ENCODE measurements at regions not wholly inside any gene's neighbourhood (a gene's known extent, or its start where the extent isn't known, plus 50 kb on each side); places are given as distances from the start of the nearest gene placed in this dataset.

GRCh38 chr21:31537872-31538576, 121.5 kb upstream of the SOD1 start:
- TF ChIP-seq, protein P1, sequence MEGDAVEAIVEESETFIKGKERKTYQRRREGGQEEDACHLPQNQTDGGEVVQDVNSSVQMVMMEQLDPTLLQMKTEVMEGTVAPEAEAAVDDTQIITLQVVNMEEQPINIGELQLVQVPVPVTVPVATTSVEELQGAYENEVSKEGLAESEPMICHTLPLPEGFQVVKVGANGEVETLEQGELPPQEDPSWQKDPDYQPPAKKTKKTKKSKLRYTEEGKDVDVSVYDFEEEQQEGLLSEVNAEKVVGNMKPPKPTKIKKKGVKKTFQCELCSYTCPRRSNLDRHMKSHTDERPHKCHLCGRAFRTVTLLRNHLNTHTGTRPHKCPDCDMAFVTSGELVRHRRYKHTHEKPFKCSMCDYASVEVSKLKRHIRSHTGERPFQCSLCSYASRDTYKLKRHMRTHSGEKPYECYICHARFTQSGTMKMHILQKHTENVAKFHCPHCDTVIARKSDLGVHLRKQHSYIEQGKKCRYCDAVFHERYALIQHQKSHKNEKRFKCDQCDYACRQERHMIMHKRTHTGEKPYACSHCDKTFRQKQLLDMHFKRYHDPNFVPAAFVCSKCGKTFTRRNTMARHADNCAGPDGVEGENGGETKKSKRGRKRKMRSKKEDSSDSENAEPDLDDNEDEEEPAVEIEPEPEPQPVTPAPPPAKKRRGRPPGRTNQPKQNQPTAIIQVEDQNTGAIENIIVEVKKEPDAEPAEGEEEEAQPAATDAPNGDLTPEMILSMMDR (IDR thresholded peaks at IDR 0.05; ENCODE audit: insufficient read depth, low read length, missing control alignments) = no peak
- H3K4me3 ChIP-seq (ENCODE audit: low read depth, low read length) = no peak overlapping the region
- POLR2A ChIA-PET = no interaction called here

DNA sequence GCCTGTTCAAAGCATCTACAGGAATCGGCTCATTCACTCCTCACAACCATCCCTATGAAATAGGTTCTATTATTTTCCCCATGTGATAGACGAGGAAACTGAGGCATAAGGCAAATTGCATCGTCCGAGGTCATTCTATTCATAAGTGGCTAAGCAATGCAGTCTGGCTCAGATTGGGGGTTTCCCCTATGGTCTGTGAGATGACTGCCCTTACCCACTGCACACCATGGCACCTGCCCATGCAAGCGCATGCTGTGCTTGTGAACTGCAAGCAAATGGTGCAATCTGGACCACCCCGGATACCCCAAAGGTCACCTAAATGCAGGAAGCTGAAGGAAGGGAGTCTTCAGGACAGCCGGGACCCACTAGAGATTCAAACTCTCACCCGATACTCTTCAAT, 123.4 kb upstream of the SOD1 start:
- POLR2A ChIA-PET = no interaction called here
- no peak for DNase-seq (ENCODE audit: low read depth, low spot score)

More at GRCh38 chr21:31537872-31538576, 121.5 kb upstream of the SOD1 start:
- CTCF ChIA-PET = interaction anchor here (0.7 to 1.2 kb wide), 4 partner anchors 21 to 52 kb away, joined by 3 read pairs; no protein-coding TSS in a partner anchor
- DNase-seq (ENCODE audit: low read depth, low spot score) = no peak

DNA sequence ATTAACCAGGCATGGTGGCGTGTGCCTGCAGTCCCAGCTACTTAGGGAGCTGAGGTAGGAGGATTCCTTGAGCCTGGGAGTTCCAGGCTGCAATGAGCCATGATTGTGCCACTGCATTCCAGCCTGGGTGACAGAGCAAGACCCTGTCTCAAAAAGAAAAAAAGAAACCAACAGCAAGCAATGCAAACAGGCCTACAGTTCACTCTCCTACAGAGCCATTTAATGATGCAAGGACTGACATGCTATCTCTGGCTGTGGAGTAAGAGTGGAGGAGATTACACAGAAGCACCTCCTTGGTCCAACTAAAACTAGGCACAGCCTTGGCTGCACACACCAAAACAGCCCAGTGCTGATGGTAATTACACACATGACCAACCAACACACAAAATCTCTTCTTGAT, 127.5 kb upstream of the SOD1 start:
- POLR2A ChIA-PET = interaction anchor here (0.8 kb wide), 1 partner anchor 215 kb away, joined by 5 read pairs; no protein-coding TSS in a partner anchor

More for the DNA sequence above, 123.4 kb upstream of the SOD1 start:
- CTCF ChIA-PET = no interaction called here
- TF ChIP-seq, protein P1 (IDR thresholded peaks at IDR 0.05; ENCODE audit: insufficient read depth, low read length, missing control alignments) = no peak
- no peak overlapping the region for H3K4me3 ChIP-seq (ENCODE audit: low read depth, low read length)

DNA sequence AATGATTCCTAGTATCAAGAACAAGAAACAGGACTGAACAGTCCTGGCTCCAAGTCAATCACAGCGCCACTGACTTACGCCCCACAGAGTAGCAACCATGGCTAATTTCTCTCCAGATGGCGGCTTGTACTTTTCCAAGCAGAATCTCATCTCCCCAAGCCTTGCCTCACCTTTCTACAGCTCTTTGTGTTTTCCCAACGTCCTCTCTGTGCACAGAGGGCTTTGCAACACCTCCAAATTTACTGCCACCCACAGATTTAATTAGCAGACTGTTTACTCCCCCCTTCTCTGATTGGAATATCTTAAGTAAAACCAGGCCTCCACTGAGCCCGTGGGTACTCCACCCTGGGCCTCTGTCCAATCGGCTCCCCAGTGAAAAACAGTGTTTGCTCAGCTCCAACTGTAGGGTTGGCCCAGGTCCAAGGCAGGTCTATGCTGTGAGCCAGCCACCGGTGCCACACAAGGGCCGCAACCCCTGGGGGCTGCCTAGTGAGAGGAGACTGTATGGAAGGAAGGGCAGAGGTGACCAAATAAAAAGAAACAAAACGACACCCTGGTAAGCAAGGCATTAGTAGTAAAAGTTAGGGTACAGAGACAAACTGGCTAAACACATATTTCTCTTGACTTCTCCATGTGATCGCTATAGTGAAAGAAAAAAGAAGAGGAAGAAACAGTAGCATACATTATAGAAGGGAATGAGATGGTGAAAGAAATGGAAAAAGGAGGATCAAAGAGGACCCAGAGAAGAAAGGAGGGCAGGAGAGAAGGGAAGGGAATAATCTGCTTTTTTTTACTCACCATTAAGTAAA, 128.4 kb upstream of the SOD1 start:
- no peak for DNase-seq (ENCODE audit: low read depth, low spot score)
- TF ChIP-seq, protein P1 (IDR thresholded peaks at IDR 0.05; ENCODE audit: insufficient read depth, low read length, missing control alignments) = no peak
- CTCF ChIA-PET = no interaction called here
- POLR2A ChIA-PET = interaction anchor here (0.8 kb wide), 1 partner anchor 214 kb away, joined by 5 read pairs; no protein-coding TSS in a partner anchor
- no peak overlapping the region for H3K4me3 ChIP-seq (ENCODE audit: low read depth, low read length)

More for the DNA sequence above, 127.5 kb upstream of the SOD1 start:
- TF ChIP-seq, protein P1 (IDR thresholded peaks at IDR 0.05; ENCODE audit: insufficient read depth, low read length, missing control alignments) = no peak
- H3K4me3 ChIP-seq (ENCODE audit: low read depth, low read length) = no peak overlapping the region
- no peak for DNase-seq (ENCODE audit: low read depth, low spot score)
- CTCF ChIA-PET = no interaction called here

- no peak for DNase-seq (ENCODE audit: low read depth, low spot score)
- ChIA-PET CTCF (no interaction called here), POLR2A (no interaction called here)
- no peak overlapping the region for H3K4me3 ChIP-seq (ENCODE audit: low read depth, low read length)
- TF ChIP-seq, protein P1 (IDR thresholded peaks at IDR 0.05; ENCODE audit: insufficient read depth, low read length, missing control alignments) = no peak
These were observed 129.1 kb upstream of the SOD1 start for GRCh38 chr21:31530364-31530763.

GRCh38 chr21:31529406-31529805, 130.1 kb upstream of the SOD1 start:
- TF ChIP-seq, protein P1 (IDR thresholded peaks at IDR 0.05; ENCODE audit: insufficient read depth, low read length, missing control alignments) = no peak
- no peak for DNase-seq (ENCODE audit: low read depth, low spot score)

More at GRCh38 chr21:31529406-31529805, 130.1 kb upstream of the SOD1 start:
- no peak overlapping the region for H3K4me3 ChIP-seq (ENCODE audit: low read depth, low read length)
- ChIA-PET CTCF (no interaction called here), POLR2A (no interaction called here)
